ENCODE measurements at regions not wholly inside any gene's neighbourhood (a gene's known extent, or its start where the extent isn't known, plus 50 kb on each side); places are given as distances from the start of the nearest gene placed in this dataset.

- TF ChIP-seq ZXDC (CRISPR knock-in tag; IDR thresholded peaks at IDR 0.05) (no peak), ZFP90 (CRISPR knock-in tag; IDR thresholded peaks at IDR 0.05; ENCODE audit: borderline replicate concordance) (no peak), ARNTL (CRISPR knock-in tag; IDR thresholded peaks at IDR 0.05) (no peak), ZFP36 (IDR thresholded peaks at IDR 0.05; ENCODE audit: borderline replicate concordance, low read depth, low read length, partially characterized antibody) (no peak), REPIN1 (CRISPR knock-in tag; IDR thresholded peaks at IDR 0.05; ENCODE audit: borderline replicate concordance, low read depth) (no peak), SOX6 (IDR thresholded peaks at IDR 0.05) (no peak), SOX6 (CRISPR knock-in tag; IDR thresholded peaks at IDR 0.05) (no peak), ZNF577 (CRISPR knock-in tag; IDR thresholded peaks at IDR 0.05; ENCODE audit: borderline replicate concordance, low read depth) (no peak), PRMT3 (CRISPR knock-in tag; IDR thresholded peaks at IDR 0.05; ENCODE audit: borderline replicate concordance, low read depth) (no peak), ATF1 (CRISPR knock-in tag; IDR thresholded peaks at IDR 0.05) (no peak)
- TF ChIP-seq, protein P1, sequence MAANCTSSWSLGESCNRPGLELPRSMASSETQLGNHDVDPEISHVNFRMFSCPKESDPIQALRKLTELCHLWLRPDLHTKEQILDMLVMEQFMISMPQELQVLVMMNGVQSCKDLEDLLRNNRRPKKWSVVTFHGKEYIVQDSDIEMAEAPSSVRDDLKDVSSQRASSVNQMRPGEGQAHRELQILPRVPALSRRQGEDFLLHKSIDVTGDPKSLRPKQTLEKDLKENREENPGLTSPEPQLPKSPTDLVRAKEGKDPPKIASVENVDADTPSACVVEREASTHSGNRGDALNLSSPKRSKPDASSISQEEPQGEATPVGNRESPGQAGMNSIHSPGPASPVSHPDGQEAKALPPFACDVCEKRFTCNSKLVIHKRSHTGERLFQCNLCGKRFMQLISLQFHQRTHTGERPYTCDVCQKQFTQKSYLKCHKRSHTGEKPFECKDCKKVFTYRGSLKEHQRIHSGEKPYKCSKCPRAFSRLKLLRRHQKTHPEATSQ (CRISPR knock-in tag; IDR thresholded peaks at IDR 0.05; ENCODE audit: borderline replicate concordance): no peak
- TF ChIP-seq, protein P2, sequence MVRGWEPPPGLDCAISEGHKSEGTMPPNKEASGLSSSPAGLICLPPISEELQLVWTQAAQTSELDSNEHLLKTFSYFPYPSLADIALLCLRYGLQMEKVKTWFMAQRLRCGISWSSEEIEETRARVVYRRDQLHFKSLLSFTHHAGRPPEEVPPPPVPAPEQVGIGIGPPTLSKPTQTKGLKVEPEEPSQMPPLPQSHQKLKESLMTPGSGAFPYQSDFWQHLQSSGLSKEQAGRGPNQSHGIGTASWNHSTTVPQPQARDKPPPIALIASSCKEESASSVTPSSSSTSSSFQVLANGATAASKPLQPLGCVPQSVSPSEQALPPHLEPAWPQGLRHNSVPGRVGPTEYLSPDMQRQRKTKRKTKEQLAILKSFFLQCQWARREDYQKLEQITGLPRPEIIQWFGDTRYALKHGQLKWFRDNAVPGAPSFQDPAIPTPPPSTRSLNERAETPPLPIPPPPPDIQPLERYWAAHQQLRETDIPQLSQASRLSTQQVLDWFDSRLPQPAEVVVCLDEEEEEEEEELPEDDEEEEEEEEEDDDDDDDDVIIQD (CRISPR knock-in tag; IDR thresholded peaks at IDR 0.05; ENCODE audit: low read depth): no peak
Observed at GRCh38 chr13:86109107-86109506, 309.9 kb upstream of the SLITRK6 start (continued).

Data from HepG2 (cell line).